ENCODE measurements at regions not wholly inside any gene's neighbourhood (a gene's known extent, or its start where the extent isn't known, plus 50 kb on each side); places are given as distances from the start of the nearest gene placed in this dataset.

DNA sequence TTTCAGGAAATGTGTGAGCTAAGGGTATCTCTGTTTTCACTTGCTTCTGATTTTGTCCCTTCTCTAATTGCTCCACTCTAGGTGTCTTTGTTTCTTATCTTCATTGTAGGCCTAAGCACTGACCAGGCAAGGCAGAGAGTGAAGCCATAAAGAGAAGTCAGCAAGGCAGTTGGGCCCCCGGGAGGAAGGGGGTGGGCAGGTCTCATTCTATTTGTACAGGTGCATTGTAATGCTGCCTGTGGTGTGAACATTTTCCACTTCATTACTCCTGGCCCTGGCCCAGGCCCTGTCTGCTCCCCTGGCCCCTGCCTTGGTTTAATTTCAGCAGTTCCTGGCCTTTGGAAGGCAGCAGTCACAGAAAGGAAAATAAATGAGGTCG is 86.4 kb upstream of the JUN start:
- Histone ChIP-seq H3K27me3 (ENCODE audit: insufficient read depth, low read length) (no peaks in the 10 kb centered on the region), H3K9me3 (ENCODE audit: insufficient read depth, low read depth, low read length) (no peaks in the 10 kb centered on the region), H3K4me2 (ENCODE audit: low read length) (no peak overlapping the region), H4K20me1 (ENCODE audit: insufficient read depth, low read length) (no peaks in the 10 kb centered on the region), H3K27ac (ENCODE audit: low read depth, low read length) (no peak overlapping the region), H3K79me2 (ENCODE audit: insufficient read depth, low read length) (no peaks in the 10 kb centered on the region), H3K9ac (ENCODE audit: low read length) (no peak overlapping the region), H3K36me3 (ENCODE audit: insufficient read depth, low read length) (no peaks in the 10 kb centered on the region), H2AFZ (ENCODE audit: low read depth, low read length) (no peak overlapping the region), H3K4me1 (ENCODE audit: insufficient read depth, low read length) (peaks cover 10% of the 10 kb centered on the region), H3K4me3 (ENCODE audit: insufficient read depth, low read depth, low read length) (no peak overlapping the region)
- Mint-ChIP-seq H3K36me3 (ENCODE audit: low read depth, unreplicated experiment) (no peaks in the 10 kb centered on the region), H3K4me1 (ENCODE audit: low read depth, unreplicated experiment) (peaks cover 7% of the 10 kb centered on the region), H3K27ac (ENCODE audit: unreplicated experiment) (no peak overlapping the region), H3K27me3 (ENCODE audit: low read depth, unreplicated experiment) (no peaks in the 10 kb centered on the region), H3K9me3 (ENCODE audit: unreplicated experiment) (peaks cover 2% of the 10 kb centered on the region), H3K4me3 (ENCODE audit: unreplicated experiment) (no peak overlapping the region)
- DNase-seq (ENCODE audit: low read depth) = peak; percentile 65
- FAIRE-seq = no peak
- TF ChIP-seq EZH2 (IDR thresholded peaks at IDR 0.05; ENCODE audit: insufficient read depth, low read length) = no peak
- TF ChIP-seq, protein P1, sequence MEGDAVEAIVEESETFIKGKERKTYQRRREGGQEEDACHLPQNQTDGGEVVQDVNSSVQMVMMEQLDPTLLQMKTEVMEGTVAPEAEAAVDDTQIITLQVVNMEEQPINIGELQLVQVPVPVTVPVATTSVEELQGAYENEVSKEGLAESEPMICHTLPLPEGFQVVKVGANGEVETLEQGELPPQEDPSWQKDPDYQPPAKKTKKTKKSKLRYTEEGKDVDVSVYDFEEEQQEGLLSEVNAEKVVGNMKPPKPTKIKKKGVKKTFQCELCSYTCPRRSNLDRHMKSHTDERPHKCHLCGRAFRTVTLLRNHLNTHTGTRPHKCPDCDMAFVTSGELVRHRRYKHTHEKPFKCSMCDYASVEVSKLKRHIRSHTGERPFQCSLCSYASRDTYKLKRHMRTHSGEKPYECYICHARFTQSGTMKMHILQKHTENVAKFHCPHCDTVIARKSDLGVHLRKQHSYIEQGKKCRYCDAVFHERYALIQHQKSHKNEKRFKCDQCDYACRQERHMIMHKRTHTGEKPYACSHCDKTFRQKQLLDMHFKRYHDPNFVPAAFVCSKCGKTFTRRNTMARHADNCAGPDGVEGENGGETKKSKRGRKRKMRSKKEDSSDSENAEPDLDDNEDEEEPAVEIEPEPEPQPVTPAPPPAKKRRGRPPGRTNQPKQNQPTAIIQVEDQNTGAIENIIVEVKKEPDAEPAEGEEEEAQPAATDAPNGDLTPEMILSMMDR (IDR thresholded peaks at IDR 0.05; ENCODE audit: insufficient read depth, low read depth, low read length) = no peak

GRCh38 chr1:58874342-58874741 is 90.5 kb upstream of the JUN start:
- no peaks in the 10 kb centered on the region for H3K36me3 Mint-ChIP-seq (ENCODE audit: low read depth, unreplicated experiment)
- TF ChIP-seq EZH2 (IDR thresholded peaks at IDR 0.05; ENCODE audit: insufficient read depth, low read length) = no peak
- TF ChIP-seq, protein P1 (IDR thresholded peaks at IDR 0.05; ENCODE audit: insufficient read depth, low read depth, low read length) = no peak
- peaks cover 2% of the 10 kb centered on the region for H3K9me3 Mint-ChIP-seq (ENCODE audit: unreplicated experiment)
- peaks cover 9% of the 10 kb centered on the region for H3K4me1 Mint-ChIP-seq (ENCODE audit: low read depth, unreplicated experiment)
- Histone ChIP-seq H3K4me2 (ENCODE audit: low read length) (peak overlapping the region; percentile 50), H3K27ac (ENCODE audit: low read depth, low read length) (peak overlapping the region; percentile 46), H3K27me3 (ENCODE audit: insufficient read depth, low read length) (no peaks in the 10 kb centered on the region), H3K4me3 (ENCODE audit: insufficient read depth, low read depth, low read length) (no peak overlapping the region), H3K79me2 (ENCODE audit: insufficient read depth, low read length) (no peaks in the 10 kb centered on the region), H3K36me3 (ENCODE audit: insufficient read depth, low read length) (no peaks in the 10 kb centered on the region), H3K9ac (ENCODE audit: low read length) (peak overlapping the region; percentile 39), H3K9me3 (ENCODE audit: insufficient read depth, low read depth, low read length) (no peaks in the 10 kb centered on the region), H2AFZ (ENCODE audit: low read depth, low read length) (peak overlapping the region; percentile 41), H4K20me1 (ENCODE audit: insufficient read depth, low read length) (no peaks in the 10 kb centered on the region), H3K4me1 (ENCODE audit: insufficient read depth, low read length) (peaks cover 10% of the 10 kb centered on the region)
- no peak overlapping the region for H3K4me3 Mint-ChIP-seq (ENCODE audit: unreplicated experiment)
- no peak for DNase-seq (ENCODE audit: low read depth)
- H3K27ac Mint-ChIP-seq (ENCODE audit: unreplicated experiment) = no peak overlapping the region
- peaks cover 2% of the 10 kb centered on the region for H3K27me3 Mint-ChIP-seq (ENCODE audit: low read depth, unreplicated experiment)
- FAIRE-seq = no peak

DNA sequence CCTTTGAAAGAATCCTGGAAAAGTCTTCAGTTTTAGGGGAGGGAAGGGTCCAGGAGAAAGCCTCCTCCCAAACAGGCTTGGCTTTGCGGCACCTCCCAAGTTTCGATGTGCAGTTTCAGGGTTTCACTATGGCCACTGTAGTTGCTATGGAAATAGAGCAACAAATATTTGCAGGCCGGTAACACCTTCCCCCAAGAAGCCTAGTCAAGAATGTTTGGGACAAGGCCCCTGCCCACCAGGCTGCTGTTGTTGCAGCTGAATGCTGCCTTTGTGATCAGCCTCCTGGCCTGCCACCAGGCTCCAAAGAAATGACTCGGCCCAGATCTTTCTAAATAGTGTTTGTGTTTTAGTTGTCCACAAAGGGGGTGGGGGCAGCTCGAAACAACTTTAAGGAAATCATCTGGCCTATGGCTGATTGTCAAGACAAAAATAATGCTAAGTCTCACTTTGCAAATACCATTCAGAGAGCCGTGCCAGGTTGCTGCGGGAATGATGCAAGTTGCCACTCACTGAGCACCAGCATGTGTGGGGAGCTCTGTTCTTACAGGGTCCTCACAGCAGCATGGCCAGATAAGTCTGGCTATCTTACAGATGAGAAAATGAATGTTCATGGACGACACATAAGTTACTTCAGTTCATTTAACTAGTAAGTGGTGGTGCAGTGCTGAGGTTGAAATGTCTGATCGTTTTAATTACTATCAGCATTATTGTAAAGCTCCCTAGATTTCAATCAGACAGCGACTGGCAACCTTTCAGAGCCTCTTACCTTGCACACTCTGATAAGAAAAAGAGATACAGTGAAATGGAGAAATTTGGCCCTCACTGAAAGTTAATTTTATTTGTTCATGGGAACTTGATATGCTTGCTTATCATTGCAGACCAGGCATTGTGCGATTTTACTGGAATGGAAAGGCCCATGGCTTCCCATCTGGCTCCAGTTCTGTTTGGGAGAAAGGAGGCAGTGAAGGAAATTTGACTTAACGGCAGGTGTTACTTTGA is 91.2 kb upstream of the JUN start:
- Mint-ChIP-seq H3K27me3 (ENCODE audit: low read depth, unreplicated experiment) (peaks cover 2% of the 10 kb centered on the region), H3K27ac (ENCODE audit: unreplicated experiment) (peak overlapping the region; percentile 70), H3K4me3 (ENCODE audit: unreplicated experiment) (no peak overlapping the region), H3K4me1 (ENCODE audit: low read depth, unreplicated experiment) (peaks cover 11% of the 10 kb centered on the region), H3K36me3 (ENCODE audit: low read depth, unreplicated experiment) (no peaks in the 10 kb centered on the region), H3K9me3 (ENCODE audit: unreplicated experiment) (peaks cover 2% of the 10 kb centered on the region)
- Histone ChIP-seq H3K9me3 (ENCODE audit: insufficient read depth, low read depth, low read length) (no peaks in the 10 kb centered on the region), H3K4me3 (ENCODE audit: insufficient read depth, low read depth, low read length) (no peak overlapping the region), H3K79me2 (ENCODE audit: insufficient read depth, low read length) (no peaks in the 10 kb centered on the region), H3K9ac (ENCODE audit: low read length) (peak overlapping the region; percentile 39), H3K36me3 (ENCODE audit: insufficient read depth, low read length) (no peaks in the 10 kb centered on the region), H3K4me1 (ENCODE audit: insufficient read depth, low read length) (peaks cover 10% of the 10 kb centered on the region), H2AFZ (ENCODE audit: low read depth, low read length) (peak overlapping the region; percentile 41), H3K4me2 (ENCODE audit: low read length) (peak overlapping the region; percentile 50), H3K27me3 (ENCODE audit: insufficient read depth, low read length) (no peaks in the 10 kb centered on the region), H4K20me1 (ENCODE audit: insufficient read depth, low read length) (no peaks in the 10 kb centered on the region), H3K27ac (ENCODE audit: low read depth, low read length) (peak overlapping the region; percentile 46)
- DNase-seq (ENCODE audit: low read depth) = peak; percentile 77
- no peak for FAIRE-seq
- TF ChIP-seq, protein P1 (IDR thresholded peaks at IDR 0.05; ENCODE audit: insufficient read depth, low read depth, low read length) = no peak
- no peak for TF ChIP-seq EZH2 (IDR thresholded peaks at IDR 0.05; ENCODE audit: insufficient read depth, low read length)

Measured in astrocyte (in vitro differentiated cells and primary cell).